Esophagus muscularis mucosa (tissue), 3 donors: ENCODE measurements at regions not wholly inside any gene's neighbourhood (a gene's known extent, or its start where the extent isn't known, plus 50 kb on each side); places are given as distances from the start of the nearest gene placed in this dataset.

ENCODE experiments used
- CTCF ChIP-seq, 3 experiments: fragments of 200-600 bp in 2 of 3; fragments of 450-650 bp in 1 of 3; sonication (generic) in 2 of 3; IDR thresholded peaks; one replicate each; pipeline ENCODE4 v1.5.1; 2017 to 2019; ENCODE audit warnings: antibody characterized with exemption in 3 of 3, mild to moderate bottlenecking in 2 of 3, moderate library complexity in 1 of 3
- POLR2AphosphoS5 ChIP-seq, 2 donors: sonication (generic); formaldehyde crosslinking; IDR thresholded peaks; one replicate each; pipeline ENCODE4 v1.6.1; 2017; ENCODE audit warnings: antibody characterized with exemption in 2 of 2

GRCh38 chr2:82411071-82411470 lies 2048.0 kb downstream of the SUCLG1 start:
- no peak for TF ChIP-seq POLR2AphosphoS5 (IDR thresholded peaks at IDR 0.05)
- TF ChIP-seq CTCF (IDR thresholded peaks at IDR 0.05), result no peak
